GM13976 (cell line): ENCODE measurements at regions not wholly inside any gene's neighbourhood (a gene's known extent, or its start where the extent isn't known, plus 50 kb on each side); places are given as distances from the start of the nearest gene placed in this dataset.

ENCODE experiments used
- DNase-seq: peaks from one replicate; pipeline ENCODE4 v3.0.0; 2012; ENCODE audit warnings: low spot score
- in situ Hi-C: fragments of 300-500 bp; cut with MboI; formaldehyde crosslinking; loops from one replicate; pipeline ENCODE4 v1.12.0; 2022; ENCODE audit warnings: low sequenced_read_pairs, mixed read lengths, inconsistent platforms; ENCODE audit not compliant: unreplicated experiment
- TF ChIP-seq, protein P1 (sequence below): IDR thresholded peaks from 2 replicates; pipeline ENCODE4 v1.5.1; 2012; ENCODE audit warnings: borderline replicate concordance, mild to moderate bottlenecking; ENCODE audit not compliant: insufficient read depth; ENCODE audit errors: extremely low read depth, missing control alignments, control extremely low read depth

DNA sequence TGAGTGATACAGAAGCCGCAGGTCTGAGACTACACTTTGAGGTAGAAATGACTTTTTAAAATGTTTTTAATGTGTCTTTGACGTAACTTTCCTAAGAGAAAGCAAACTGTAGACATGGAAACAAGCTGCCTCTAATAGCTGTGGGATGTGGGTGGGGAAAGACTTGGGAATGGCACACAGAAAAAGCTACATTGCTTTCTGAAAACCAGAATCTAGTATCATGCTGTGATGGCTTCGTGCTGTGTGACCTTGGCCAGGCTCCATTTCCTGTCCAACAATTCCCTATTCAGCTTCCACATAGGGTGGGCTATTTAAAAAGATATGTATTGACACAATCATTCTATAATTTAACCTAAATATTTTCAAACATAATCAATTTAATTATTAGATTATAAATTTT is 909.1 kb downstream of the NCAM2 start:
- in situ Hi-C loops, result no loop called here
- no peak for DNase-seq
- TF ChIP-seq, protein P1, sequence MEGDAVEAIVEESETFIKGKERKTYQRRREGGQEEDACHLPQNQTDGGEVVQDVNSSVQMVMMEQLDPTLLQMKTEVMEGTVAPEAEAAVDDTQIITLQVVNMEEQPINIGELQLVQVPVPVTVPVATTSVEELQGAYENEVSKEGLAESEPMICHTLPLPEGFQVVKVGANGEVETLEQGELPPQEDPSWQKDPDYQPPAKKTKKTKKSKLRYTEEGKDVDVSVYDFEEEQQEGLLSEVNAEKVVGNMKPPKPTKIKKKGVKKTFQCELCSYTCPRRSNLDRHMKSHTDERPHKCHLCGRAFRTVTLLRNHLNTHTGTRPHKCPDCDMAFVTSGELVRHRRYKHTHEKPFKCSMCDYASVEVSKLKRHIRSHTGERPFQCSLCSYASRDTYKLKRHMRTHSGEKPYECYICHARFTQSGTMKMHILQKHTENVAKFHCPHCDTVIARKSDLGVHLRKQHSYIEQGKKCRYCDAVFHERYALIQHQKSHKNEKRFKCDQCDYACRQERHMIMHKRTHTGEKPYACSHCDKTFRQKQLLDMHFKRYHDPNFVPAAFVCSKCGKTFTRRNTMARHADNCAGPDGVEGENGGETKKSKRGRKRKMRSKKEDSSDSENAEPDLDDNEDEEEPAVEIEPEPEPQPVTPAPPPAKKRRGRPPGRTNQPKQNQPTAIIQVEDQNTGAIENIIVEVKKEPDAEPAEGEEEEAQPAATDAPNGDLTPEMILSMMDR, result no peak

DNA sequence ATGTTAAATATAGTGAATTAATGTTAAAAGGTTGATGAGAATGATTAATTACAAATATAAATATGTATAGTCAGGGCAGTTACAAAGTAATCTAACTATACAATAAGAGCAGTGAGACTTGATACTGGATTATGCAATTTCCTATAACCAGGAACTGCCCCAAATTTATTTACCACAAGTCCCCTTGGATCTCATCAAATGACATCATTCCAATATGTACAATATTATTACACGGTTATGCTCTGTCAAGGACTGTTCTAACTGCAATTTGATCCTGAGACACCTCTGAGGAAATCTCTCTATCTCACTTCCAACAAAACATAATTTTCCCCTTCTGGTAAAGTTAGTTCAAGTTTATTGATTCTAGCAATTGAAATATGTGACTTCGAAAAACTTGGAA is 917.6 kb downstream of the NCAM2 start:
- in situ Hi-C loops, result no loop called here
- TF ChIP-seq, protein P1, result no peak
- DNase-seq, result no peak

DNA sequence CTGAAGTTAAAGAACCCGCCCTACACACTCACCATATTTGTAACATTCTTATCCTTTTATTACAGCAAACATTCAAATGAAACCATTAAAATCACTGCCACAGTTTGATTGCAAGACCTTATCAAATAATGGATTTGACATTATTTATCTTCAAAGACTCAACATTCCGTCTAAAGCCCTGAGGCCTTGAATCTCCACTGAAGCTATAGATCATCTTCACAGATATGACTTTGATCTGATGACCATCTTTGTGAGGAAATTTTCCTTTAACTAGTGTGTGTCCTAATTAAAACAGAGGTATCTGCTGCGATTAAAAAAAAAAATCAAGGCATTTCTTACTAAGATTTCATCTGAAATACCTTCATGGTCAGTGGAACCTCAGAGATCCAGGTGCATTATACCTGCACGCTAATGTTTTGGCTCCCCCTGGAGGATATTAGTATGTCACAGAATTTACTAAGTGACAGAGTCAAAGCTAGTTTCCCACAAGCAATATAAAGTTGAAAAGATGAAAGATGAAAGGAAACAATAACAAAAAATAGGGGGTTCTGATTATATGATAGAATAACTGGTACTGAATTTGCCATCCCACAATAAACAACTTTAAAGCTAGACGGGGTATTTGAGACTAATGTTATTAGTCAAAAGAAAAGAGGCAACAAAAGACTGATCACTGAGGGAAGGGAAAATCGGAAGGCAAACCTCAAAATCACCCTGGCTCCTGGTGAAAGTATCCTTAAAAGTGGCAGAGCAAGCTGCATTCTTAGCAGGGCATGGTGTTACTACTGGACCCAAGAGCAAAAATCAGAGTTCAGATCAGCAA is 923.4 kb downstream of the NCAM2 start:
- TF ChIP-seq, protein P1, result peak; percentile 19
- in situ Hi-C loops, result no loop called here
- DNase-seq, result no peak

GRCh38 chr21:21929226-21929625 is 931.0 kb downstream of the NCAM2 start:
- TF ChIP-seq, protein P1, result no peak
- DNase-seq, result no peak
- in situ Hi-C loops, result no loop called here

DNA sequence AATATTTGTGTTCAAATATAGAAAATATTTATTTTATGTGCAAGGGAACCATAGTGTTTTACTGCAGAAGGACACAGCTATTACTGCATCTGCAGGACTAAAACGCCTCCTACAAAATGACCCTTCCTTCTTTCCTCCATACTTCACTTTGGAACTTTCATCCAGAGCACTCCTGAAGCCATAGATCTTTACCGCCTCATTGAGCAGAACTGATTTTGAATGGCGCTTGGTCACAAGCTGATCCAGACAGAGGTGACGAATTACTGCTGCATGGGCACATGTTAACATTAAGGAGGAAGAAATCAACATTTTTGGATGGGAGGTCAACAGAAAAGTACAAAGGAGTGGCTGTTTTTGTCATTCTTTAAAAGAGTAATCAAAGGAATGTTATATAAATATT is 931.6 kb downstream of the NCAM2 start:
- in situ Hi-C loops, result no loop called here
- no peak for DNase-seq
- TF ChIP-seq, protein P1, result no peak

- in situ Hi-C loops, result no loop called here
- TF ChIP-seq, protein P1, result no peak
- no peak for DNase-seq
Observed at GRCh38 chr21:21952566-21952965, 954.4 kb downstream of the NCAM2 start.
